H9 (cell line): ENCODE measurements at regions not wholly inside any gene's neighbourhood (a gene's known extent, or its start where the extent isn't known, plus 50 kb on each side); places are given as distances from the start of the nearest gene placed in this dataset.

Experiments
- DNase-seq: peaks from one replicate; pipeline ENCODE4 v3.0.0-alpha.2; 2017
- H2AFZ ChIP-seq: one replicate; pipeline ENCODE4 v1.6.1; 2013; ENCODE audit warnings: mild to moderate bottlenecking, low read length, control low read depth, moderate library complexity
- H2AK5ac ChIP-seq: 2 replicates; pipeline ENCODE4 v1.6.1; 2013; ENCODE audit warnings: low read length, control low read depth, mixed read lengths; ENCODE audit not compliant: insufficient read length
- H2BK120ac ChIP-seq: one replicate; pipeline ENCODE4 v1.6.1; 2013; ENCODE audit warnings: low read depth, mild to moderate bottlenecking, low read length, control low read depth, inconsistent platforms; ENCODE audit not compliant: poor library complexity, severe bottlenecking
- H2BK12ac ChIP-seq: 2 replicates; pipeline ENCODE4 v1.6.1; 2013; ENCODE audit warnings: low read length, control low read depth, mixed read lengths, low read depth; ENCODE audit not compliant: insufficient read length
- H2BK15ac ChIP-seq: 2 replicates; pipeline ENCODE4 v1.6.1; 2013; ENCODE audit warnings: low read depth, low read length, control low read depth
- H2BK20ac ChIP-seq: one replicate; pipeline ENCODE4 v1.6.1; 2013; ENCODE audit warnings: low read depth, mild to moderate bottlenecking, low read length, control low read depth, inconsistent platforms; ENCODE audit not compliant: poor library complexity, severe bottlenecking
- H2BK5ac ChIP-seq: 2 replicates; pipeline ENCODE4 v1.6.1; 2013; ENCODE audit warnings: low read length, control low read depth, mixed read lengths; ENCODE audit not compliant: insufficient read length
- H3K14ac ChIP-seq: 2 replicates; pipeline ENCODE4 v1.6.1; 2013; ENCODE audit warnings: low read length, control low read depth; ENCODE audit not compliant: insufficient read depth
- H3K18ac ChIP-seq: 2 replicates; pipeline ENCODE4 v1.6.1; 2013; ENCODE audit warnings: low read depth, mild to moderate bottlenecking, mixed read lengths, low read length, control low read depth; ENCODE audit not compliant: insufficient read length
- H3K23ac ChIP-seq: 2 replicates; pipeline ENCODE4 v1.6.1; 2013; ENCODE audit warnings: low read length, control low read depth, mixed read lengths, low read depth; ENCODE audit not compliant: insufficient read length
- H3K23me2 ChIP-seq: 2 replicates; pipeline ENCODE4 v1.6.1; 2013; ENCODE audit warnings: low read depth, mild to moderate bottlenecking, mixed read lengths, low read length, control low read depth; ENCODE audit not compliant: insufficient read length, poor library complexity, severe bottlenecking
- H3K27ac ChIP-seq: 2 replicates; pipeline ENCODE4 v1.5.1; 2013; ENCODE audit warnings: low read length, control low read depth, mixed read lengths, low read depth; ENCODE audit not compliant: insufficient read length
- H3K27me3 ChIP-seq: 2 replicates; pipeline ENCODE4 v1.6.1; 2013; ENCODE audit warnings: low read length, control low read depth, inconsistent platforms; ENCODE audit not compliant: insufficient read depth
- H3K4ac ChIP-seq: 2 replicates; pipeline ENCODE4 v1.6.1; 2013; ENCODE audit warnings: low read depth, mild to moderate bottlenecking, control low read depth, inconsistent platforms, low read length, moderate library complexity
- H3K4me1 ChIP-seq: 2 replicates; pipeline ENCODE4 v1.6.1; 2013; ENCODE audit warnings: low read length, control low read depth, inconsistent platforms; ENCODE audit not compliant: insufficient read depth
- H3K4me2 ChIP-seq: 2 replicates; pipeline ENCODE4 v1.6.1; 2013; ENCODE audit warnings: low read length, control low read depth, mixed read lengths; ENCODE audit not compliant: insufficient read length, insufficient read depth
- H3K56ac ChIP-seq: 2 replicates; pipeline ENCODE4 v1.6.1; 2013; ENCODE audit warnings: low read depth, mild to moderate bottlenecking, mixed read lengths, low read length, control low read depth; ENCODE audit not compliant: insufficient read length
- H3K79me1 ChIP-seq: 2 replicates; pipeline ENCODE4 v1.6.1; 2013; ENCODE audit warnings: low read depth, mild to moderate bottlenecking, moderate library complexity, low read length, control low read depth, inconsistent platforms; ENCODE audit not compliant: insufficient read depth, poor library complexity, severe bottlenecking
- H3K79me2 ChIP-seq: 2 replicates; pipeline ENCODE4 v1.6.1; 2013; ENCODE audit warnings: low read length, control low read depth, inconsistent platforms; ENCODE audit not compliant: insufficient read depth
- H3K9ac ChIP-seq: 2 replicates; pipeline ENCODE4 v1.6.1; 2013; ENCODE audit warnings: low read length, control low read depth, mixed read lengths; ENCODE audit not compliant: insufficient read length; ENCODE audit errors: extremely low read depth
- H3K9me3 ChIP-seq: one replicate; pipeline ENCODE4 v1.6.1; 2013; ENCODE audit warnings: low read depth, low read length, inconsistent platforms; ENCODE audit not compliant: control insufficient read depth
- H3T11ph ChIP-seq: one replicate; pipeline ENCODE4 v1.6.1; 2013; ENCODE audit warnings: mild to moderate bottlenecking, low read length, control low read depth, inconsistent platforms
- H4K20me1 ChIP-seq: one replicate; pipeline ENCODE4 v1.6.1; 2013; ENCODE audit not compliant: control insufficient read depth, insufficient read length, insufficient read depth
- H4K5ac ChIP-seq: 2 replicates; pipeline ENCODE4 v1.6.1; 2013; ENCODE audit warnings: low read depth, mild to moderate bottlenecking, mixed read lengths, low read length, control low read depth; ENCODE audit not compliant: insufficient read length
- H4K8ac ChIP-seq: replicated peaks from 2 replicates; pipeline ENCODE4 v1.6.1; 2013; ENCODE audit warnings: low read length, control low read depth, mixed read lengths, low read depth; ENCODE audit not compliant: insufficient read length
- H4K91ac ChIP-seq: 2 replicates; pipeline ENCODE4 v1.6.1; 2013; ENCODE audit warnings: low read depth, mild to moderate bottlenecking, moderate library complexity, mixed read lengths, low read length, control low read depth; ENCODE audit not compliant: insufficient read length
- H3K27ac Mint-ChIP-seq, 3 experiments: 2 replicates in 2 of 3; 3 replicates in 1 of 3; pipeline ENCODE4 v1.8.0; 2020 to 2021; ENCODE audit warnings: mixed read lengths in 3 of 3, mild to moderate bottlenecking in 1 of 3, moderate library complexity in 1 of 3
- H3K27me3 Mint-ChIP-seq: 2 replicates; pipeline ENCODE4 v1.8.0; 2021; ENCODE audit warnings: low read depth, mild to moderate bottlenecking, moderate library complexity, mixed read lengths
- H3K36me3 Mint-ChIP-seq, 3 experiments: 2 replicates in 2 of 3; 3 replicates in 1 of 3; pipeline ENCODE4 v1.8.0; 2020 to 2021; ENCODE audit warnings: low read depth in 3 of 3, mixed read lengths in 3 of 3; ENCODE audit not compliant: insufficient read depth in 1 of 3
- H3K4me1 Mint-ChIP-seq, 2 experiments: 2 replicates each; pipeline ENCODE4 v1.8.0; 2020; ENCODE audit warnings: mixed read lengths in 2 of 2
- H3K4me3 Mint-ChIP-seq, 2 experiments: 2 replicates in 1 of 2; 3 replicates in 1 of 2; pipeline ENCODE4 v1.8.0; 2020 to 2021; ENCODE audit warnings: mild to moderate bottlenecking in 2 of 2, mixed read lengths in 2 of 2, moderate library complexity in 1 of 2
- H3K9me3 Mint-ChIP-seq, 2 experiments: 2 replicates in 1 of 2; 3 replicates in 1 of 2; pipeline ENCODE4 v1.8.0; 2020; ENCODE audit warnings: mild to moderate bottlenecking in 2 of 2, mixed read lengths in 2 of 2, moderate library complexity in 1 of 2
- CTCF ChIP-seq: fragments of 200-600 bp; sonication (generic); conservative IDR thresholded peaks from 3 replicates; pipeline ENCODE4 v1.8.0; 2021; ENCODE audit warnings: antibody characterized with exemption, mild to moderate bottlenecking
- WGBS: extraction: QIAGEN DNeasy Blood & Tissue Kit; methylation state at CpG from one replicate; pipeline ENCODE4 v1.1.7; 2013; ENCODE audit warnings: missing lambda C conversion rate, low lambda C conversion rate, mixed read lengths; ENCODE audit not compliant: insufficient read length; ENCODE audit errors: extremely low coverage; 5-methylcytosine and 5-hydroxymethylcytosine counted together

GRCh38 chr2:120885749-120886148 is 150.1 kb downstream of the GLI2 start:
- H3K23ac ChIP-seq: no peak overlapping the region
- H2BK15ac ChIP-seq: no peak overlapping the region
- no peak for TF ChIP-seq CTCF
- H4K5ac ChIP-seq: no peak overlapping the region
- no peaks in the 10 kb centered on the region for H3K23me2 ChIP-seq
- no CpG with 5 or more reads among the region's 4 CpGs for WGBS
- peak overlapping the region in 1 of 3 experiments; percentile 27; a peak in 1 of 7 replicates for H3K27ac Mint-ChIP-seq
- H3K27me3 Mint-ChIP-seq: no peaks in the 10 kb centered on the region; the same call in 1 of the 2 replicates
- no peaks in the 10 kb centered on the region for H3K27me3 ChIP-seq
- peaks cover 3% of the 10 kb centered on the region for H4K20me1 ChIP-seq
- no peak overlapping the region for H3K56ac ChIP-seq
- no peaks in the 10 kb centered on the region for H3K79me2 ChIP-seq
- no peak overlapping the region for H3T11ph ChIP-seq
- H3K4ac ChIP-seq: no peak overlapping the region
- no peaks in the 10 kb centered on the region for H3K9me3 ChIP-seq
- H3K36me3 Mint-ChIP-seq: peaks cover 2 to 6% (median 4%) of the 10 kb centered on the region in 3 experiments; a peak in 4 of 7 replicates
- H3K79me1 ChIP-seq: peaks cover 1% of the 10 kb centered on the region
- DNase-seq: no peak
- H2BK5ac ChIP-seq: no peak overlapping the region
- no peak overlapping the region for H3K27ac ChIP-seq
- H2BK20ac ChIP-seq: no peak overlapping the region
- H2AK5ac ChIP-seq: no peak overlapping the region
- no peak overlapping the region for H2BK120ac ChIP-seq
- no peak overlapping the region for H3K4me3 Mint-ChIP-seq
- H3K4me1 ChIP-seq: no peaks in the 10 kb centered on the region
- peaks cover 32 to 52% of the 10 kb centered on the region in 2 experiments for H3K4me1 Mint-ChIP-seq
- H3K9me3 Mint-ChIP-seq: no peaks in the 10 kb centered on the region
- no peak overlapping the region for H2BK12ac ChIP-seq
- no peak overlapping the region for H3K9ac ChIP-seq
- no peak overlapping the region for H3K4me2 ChIP-seq
- H4K91ac ChIP-seq: no peak overlapping the region
- H3K18ac ChIP-seq: no peak overlapping the region
- H4K8ac ChIP-seq: no peak overlapping the region
- H2AFZ ChIP-seq: no peak overlapping the region
- no peak overlapping the region for H3K14ac ChIP-seq
